Chondrocyte (in vitro differentiated cells): ENCODE measurements at regions not wholly inside any gene's neighbourhood (a gene's known extent, or its start where the extent isn't known, plus 50 kb on each side); places are given as distances from the start of the nearest gene placed in this dataset.
A peak's percentile ranks its signal among the peaks of the same experiment; 100 is the strongest.

Experiments used
- DNase-seq: peaks from one replicate; pipeline ENCODE4 v3.0.0; 2021; ENCODE audit warnings: mixed read lengths, low spot score
- H3K27ac Mint-ChIP-seq: one replicate; pipeline ENCODE4 v1.8.0; 2021; ENCODE audit warnings: mild to moderate bottlenecking, moderate library complexity, mixed read lengths; ENCODE audit not compliant: unreplicated experiment
- H3K27me3 Mint-ChIP-seq: 2 replicates; pipeline ENCODE4 v1.8.0; 2021; ENCODE audit warnings: low read depth, mixed read lengths
- H3K36me3 Mint-ChIP-seq: 2 replicates; pipeline ENCODE4 v1.8.0; 2021; ENCODE audit warnings: low read depth, mixed read lengths
- H3K4me1 Mint-ChIP-seq: 2 replicates; pipeline ENCODE4 v1.8.0; 2021; ENCODE audit warnings: low read depth, mild to moderate bottlenecking, mixed read lengths
- H3K4me3 Mint-ChIP-seq: one replicate; pipeline ENCODE4 v1.8.0; 2021; ENCODE audit warnings: mild to moderate bottlenecking, moderate library complexity, mixed read lengths; ENCODE audit not compliant: unreplicated experiment
- H3K9me3 Mint-ChIP-seq: 2 replicates; pipeline ENCODE4 v1.8.0; 2021; ENCODE audit warnings: low read depth, mixed read lengths
- TF ChIP-seq, protein P1 (sequence below): fragments of 200-600 bp; sonication (generic); IDR thresholded peaks from 2 replicates; pipeline ENCODE4 v1.5.0; 2021; ENCODE audit warnings: antibody characterized with exemption, mild to moderate bottlenecking, moderate library complexity

DNA sequence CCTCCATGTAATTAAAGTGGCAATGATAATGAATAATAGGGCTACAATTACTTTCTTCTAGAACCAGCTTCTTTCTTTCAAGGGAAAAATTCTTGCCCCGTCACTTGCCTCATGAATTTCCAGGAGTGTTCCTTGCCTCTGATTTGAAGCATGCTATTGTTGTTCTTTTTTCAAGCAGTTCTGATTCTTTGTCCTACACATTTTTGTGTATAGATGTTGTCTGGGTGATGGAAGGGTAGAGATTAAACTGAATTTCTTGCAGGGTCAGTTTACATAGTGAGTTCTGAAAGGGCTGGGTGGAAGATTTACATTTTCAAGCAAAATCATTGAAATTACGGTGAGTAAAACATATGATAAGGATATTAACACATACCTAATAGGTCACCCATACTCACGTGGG is 107.0 kb upstream of the TENM3 start:
- Mint-ChIP-seq H3K9me3 (no peaks in the 10 kb centered on the region), H3K27me3 (no peaks in the 10 kb centered on the region), H3K36me3 (no peaks in the 10 kb centered on the region), H3K27ac (no peak overlapping the region), H3K4me3 (no peak overlapping the region), H3K4me1 (peaks cover 25% of the 10 kb centered on the region)
- TF ChIP-seq, protein P1, sequence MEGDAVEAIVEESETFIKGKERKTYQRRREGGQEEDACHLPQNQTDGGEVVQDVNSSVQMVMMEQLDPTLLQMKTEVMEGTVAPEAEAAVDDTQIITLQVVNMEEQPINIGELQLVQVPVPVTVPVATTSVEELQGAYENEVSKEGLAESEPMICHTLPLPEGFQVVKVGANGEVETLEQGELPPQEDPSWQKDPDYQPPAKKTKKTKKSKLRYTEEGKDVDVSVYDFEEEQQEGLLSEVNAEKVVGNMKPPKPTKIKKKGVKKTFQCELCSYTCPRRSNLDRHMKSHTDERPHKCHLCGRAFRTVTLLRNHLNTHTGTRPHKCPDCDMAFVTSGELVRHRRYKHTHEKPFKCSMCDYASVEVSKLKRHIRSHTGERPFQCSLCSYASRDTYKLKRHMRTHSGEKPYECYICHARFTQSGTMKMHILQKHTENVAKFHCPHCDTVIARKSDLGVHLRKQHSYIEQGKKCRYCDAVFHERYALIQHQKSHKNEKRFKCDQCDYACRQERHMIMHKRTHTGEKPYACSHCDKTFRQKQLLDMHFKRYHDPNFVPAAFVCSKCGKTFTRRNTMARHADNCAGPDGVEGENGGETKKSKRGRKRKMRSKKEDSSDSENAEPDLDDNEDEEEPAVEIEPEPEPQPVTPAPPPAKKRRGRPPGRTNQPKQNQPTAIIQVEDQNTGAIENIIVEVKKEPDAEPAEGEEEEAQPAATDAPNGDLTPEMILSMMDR: no peak
- no peak for DNase-seq

DNA sequence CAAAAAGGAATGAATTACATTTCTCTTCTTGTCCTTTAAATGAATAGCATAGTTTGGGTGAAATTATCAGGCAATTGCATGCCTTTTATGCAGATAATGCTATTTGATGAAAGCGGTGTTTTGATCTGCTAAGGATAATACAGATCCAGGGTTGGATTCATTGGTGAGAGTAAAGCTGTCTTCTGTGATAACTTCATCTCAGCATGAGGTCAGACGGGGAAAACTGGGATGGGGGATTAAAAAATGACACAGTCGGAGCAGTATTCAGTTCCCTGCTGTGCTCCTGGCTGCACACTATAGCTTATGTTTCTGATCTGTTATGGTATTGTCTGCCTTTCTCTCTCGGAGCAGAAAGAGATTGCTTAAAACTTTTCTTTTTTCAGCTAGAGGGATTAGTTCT is 105.9 kb upstream of the TENM3 start:
- Mint-ChIP-seq H3K27ac (no peak overlapping the region), H3K9me3 (no peaks in the 10 kb centered on the region), H3K4me3 (peak overlapping the region; percentile 1), H3K36me3 (no peaks in the 10 kb centered on the region), H3K4me1 (peaks cover 28% of the 10 kb centered on the region), H3K27me3 (no peaks in the 10 kb centered on the region)
- no peak for DNase-seq
- TF ChIP-seq, protein P1: no peak

DNA sequence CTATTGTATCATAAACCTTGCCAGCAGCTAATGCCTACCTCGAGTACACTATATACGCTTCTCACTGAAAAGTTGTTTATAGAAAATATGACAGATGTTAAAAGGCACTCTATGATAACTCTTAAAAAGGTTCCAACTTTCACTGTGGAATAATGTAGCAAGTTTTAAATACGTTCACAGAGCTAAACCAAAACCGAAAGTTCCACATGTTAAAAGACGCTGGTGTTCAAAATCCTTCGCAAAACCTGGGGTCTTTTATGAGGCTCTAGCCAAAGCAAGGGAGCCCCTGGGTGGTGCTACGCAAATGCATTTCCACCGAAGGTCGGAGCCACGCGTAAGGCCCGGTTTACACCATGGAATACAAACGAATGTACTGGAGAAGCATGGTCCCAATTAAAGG is 103.7 kb upstream of the TENM3 start:
- TF ChIP-seq, protein P1: no peak
- Mint-ChIP-seq H3K27me3 (no peaks in the 10 kb centered on the region), H3K27ac (peak overlapping the region; percentile 10), H3K9me3 (no peaks in the 10 kb centered on the region), H3K36me3 (no peaks in the 10 kb centered on the region), H3K4me1 (peaks cover 35% of the 10 kb centered on the region), H3K4me3 (no peak overlapping the region)
- no peak for DNase-seq

DNA sequence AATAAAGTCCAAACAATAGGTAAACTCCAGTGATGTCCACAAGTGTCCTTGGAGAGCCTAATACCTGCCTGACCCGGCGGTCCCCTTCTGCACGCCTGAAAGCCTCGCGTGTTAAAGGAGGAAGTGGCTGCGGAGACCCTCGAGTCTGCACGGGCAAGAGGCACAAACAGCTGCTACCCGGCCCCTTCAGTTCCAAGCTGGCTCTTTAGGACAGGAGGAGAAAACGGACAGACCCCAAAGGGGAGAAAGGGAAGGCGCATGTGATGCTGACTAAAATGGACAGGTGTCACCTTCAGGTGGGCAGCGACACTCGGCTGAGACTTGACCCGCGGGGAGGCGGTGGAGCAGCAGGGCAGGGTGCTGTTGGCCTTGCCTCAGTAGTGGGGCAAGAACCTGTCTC is 102.7 kb upstream of the TENM3 start:
- no peaks in the 10 kb centered on the region for H3K9me3 Mint-ChIP-seq
- H3K4me1 Mint-ChIP-seq: peaks cover 39% of the 10 kb centered on the region
- TF ChIP-seq, protein P1: no peak
- H3K27ac Mint-ChIP-seq: no peak overlapping the region
- DNase-seq: no peak
- H3K36me3 Mint-ChIP-seq: no peaks in the 10 kb centered on the region
- no peaks in the 10 kb centered on the region for H3K27me3 Mint-ChIP-seq
- no peak overlapping the region for H3K4me3 Mint-ChIP-seq

DNA sequence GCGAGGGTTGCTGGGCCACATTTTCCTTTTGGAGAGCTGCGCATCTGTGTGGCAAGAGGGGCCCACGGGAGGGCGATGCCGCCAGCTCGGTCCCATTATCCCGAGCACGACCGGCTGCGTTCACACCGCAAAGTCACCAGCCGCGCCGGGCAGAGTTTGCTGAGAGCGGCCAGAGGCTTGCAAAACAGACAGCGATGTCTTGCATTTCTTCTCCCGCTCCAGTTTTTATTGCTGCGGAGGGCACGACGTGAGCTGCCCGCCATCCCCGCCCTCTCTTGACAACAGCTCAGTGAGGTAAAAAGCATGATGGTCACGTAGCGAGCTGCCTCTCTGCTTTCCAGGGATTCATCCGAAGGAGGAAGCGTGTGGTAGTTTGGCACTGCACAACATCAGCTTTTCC is 102.1 kb upstream of the TENM3 start:
- DNase-seq: no peak
- Mint-ChIP-seq H3K36me3 (no peaks in the 10 kb centered on the region), H3K4me1 (peaks cover 43% of the 10 kb centered on the region), H3K27ac (no peak overlapping the region), H3K9me3 (no peaks in the 10 kb centered on the region), H3K27me3 (no peaks in the 10 kb centered on the region), H3K4me3 (no peak overlapping the region)
- TF ChIP-seq, protein P1: no peak
